ENCODE measurements at regions not wholly inside any gene's neighbourhood (a gene's known extent, or its start where the extent isn't known, plus 50 kb on each side); places are given as distances from the start of the nearest gene placed in this dataset.

DNA sequence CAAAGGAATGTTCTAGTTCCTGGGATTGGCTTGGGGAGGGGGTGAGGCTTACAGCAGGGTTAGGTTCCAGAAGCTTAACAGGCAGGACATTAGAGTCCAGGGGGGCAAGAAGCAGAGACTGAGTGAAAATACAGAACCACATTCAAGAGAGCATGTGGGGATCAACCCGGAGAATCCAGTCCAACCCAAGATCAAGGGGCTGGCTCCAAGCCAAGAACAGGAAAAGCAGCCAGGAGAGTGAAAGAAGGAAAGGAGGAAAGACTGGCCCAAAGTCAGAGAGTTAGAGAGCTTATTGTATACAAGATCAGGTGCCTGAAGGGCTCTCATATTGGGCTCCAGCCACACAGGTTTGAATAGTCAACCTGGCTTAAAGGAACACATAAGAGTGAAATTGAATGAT, 190.3 kb upstream of the CDKN3 start:
- intact Hi-C loops (cut with DNase I) = no loop called here
- no peaks in the 10 kb centered on the region for H3K9me3 ChIP-seq
- H3K27ac ChIP-seq = no peak overlapping the region
- H3K27me3 ChIP-seq = no peaks in the 10 kb centered on the region
- peaks cover 0 to 11% (median 0%) of the 10 kb centered on the region in 4 donors for H3K4me1 ChIP-seq
- no peak for DNase-seq
- no peak overlapping the region for H3K4me3 ChIP-seq
- 17 to 51% methylated on average over 1 of the region's 1 CpG for WGBS, 2 donors
- H3K36me3 ChIP-seq = no peaks in the 10 kb centered on the region
- no peak for TF ChIP-seq POLR2A (IDR thresholded peaks at IDR 0.05)
- no peak for TF ChIP-seq EP300 (IDR thresholded peaks at IDR 0.05)
- no peak for TF ChIP-seq POLR2AphosphoS5 (IDR thresholded peaks at IDR 0.05)
- TF ChIP-seq, protein P1, sequence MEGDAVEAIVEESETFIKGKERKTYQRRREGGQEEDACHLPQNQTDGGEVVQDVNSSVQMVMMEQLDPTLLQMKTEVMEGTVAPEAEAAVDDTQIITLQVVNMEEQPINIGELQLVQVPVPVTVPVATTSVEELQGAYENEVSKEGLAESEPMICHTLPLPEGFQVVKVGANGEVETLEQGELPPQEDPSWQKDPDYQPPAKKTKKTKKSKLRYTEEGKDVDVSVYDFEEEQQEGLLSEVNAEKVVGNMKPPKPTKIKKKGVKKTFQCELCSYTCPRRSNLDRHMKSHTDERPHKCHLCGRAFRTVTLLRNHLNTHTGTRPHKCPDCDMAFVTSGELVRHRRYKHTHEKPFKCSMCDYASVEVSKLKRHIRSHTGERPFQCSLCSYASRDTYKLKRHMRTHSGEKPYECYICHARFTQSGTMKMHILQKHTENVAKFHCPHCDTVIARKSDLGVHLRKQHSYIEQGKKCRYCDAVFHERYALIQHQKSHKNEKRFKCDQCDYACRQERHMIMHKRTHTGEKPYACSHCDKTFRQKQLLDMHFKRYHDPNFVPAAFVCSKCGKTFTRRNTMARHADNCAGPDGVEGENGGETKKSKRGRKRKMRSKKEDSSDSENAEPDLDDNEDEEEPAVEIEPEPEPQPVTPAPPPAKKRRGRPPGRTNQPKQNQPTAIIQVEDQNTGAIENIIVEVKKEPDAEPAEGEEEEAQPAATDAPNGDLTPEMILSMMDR (IDR thresholded peaks at IDR 0.05) = no peak

DNA sequence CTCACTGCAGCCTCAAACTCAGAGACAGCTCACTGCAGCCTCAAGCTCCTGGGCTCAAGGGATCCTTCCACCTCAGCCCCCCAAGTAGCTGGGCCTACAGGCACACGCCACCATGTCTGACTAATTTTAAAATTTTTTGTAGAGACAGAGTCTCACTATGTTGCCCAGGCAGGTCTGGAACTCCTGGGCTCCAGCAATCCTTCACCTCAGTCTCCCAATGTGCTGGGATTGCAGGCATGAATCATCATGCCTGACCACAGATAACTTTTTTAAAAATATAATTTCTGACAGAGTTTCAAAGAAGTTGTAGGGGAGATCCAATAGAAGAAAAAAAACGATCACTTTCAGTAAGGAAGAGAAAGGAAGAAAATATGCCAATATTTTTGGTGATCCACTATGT, 189.7 kb upstream of the CDKN3 start:
- Histone ChIP-seq H3K36me3 (no peaks in the 10 kb centered on the region), H3K27me3 (no peaks in the 10 kb centered on the region), H3K4me1 (peaks cover 0 to 11% (median 0%) of the 10 kb centered on the region in 4 donors), H3K9me3 (no peaks in the 10 kb centered on the region), H3K4me3 (no peak overlapping the region), H3K27ac (no peak overlapping the region)
- intact Hi-C loops (cut with DNase I) = no loop called here
- TF ChIP-seq, protein P1 (IDR thresholded peaks at IDR 0.05) = no peak
- no peak for TF ChIP-seq EP300 (IDR thresholded peaks at IDR 0.05)
- TF ChIP-seq POLR2AphosphoS5 (IDR thresholded peaks at IDR 0.05) = no peak
- TF ChIP-seq POLR2A (IDR thresholded peaks at IDR 0.05) = no peak
- no peak for DNase-seq
- 84 to 85% methylated on average over 2 of the region's 2 CpGs for WGBS, 2 donors

DNA sequence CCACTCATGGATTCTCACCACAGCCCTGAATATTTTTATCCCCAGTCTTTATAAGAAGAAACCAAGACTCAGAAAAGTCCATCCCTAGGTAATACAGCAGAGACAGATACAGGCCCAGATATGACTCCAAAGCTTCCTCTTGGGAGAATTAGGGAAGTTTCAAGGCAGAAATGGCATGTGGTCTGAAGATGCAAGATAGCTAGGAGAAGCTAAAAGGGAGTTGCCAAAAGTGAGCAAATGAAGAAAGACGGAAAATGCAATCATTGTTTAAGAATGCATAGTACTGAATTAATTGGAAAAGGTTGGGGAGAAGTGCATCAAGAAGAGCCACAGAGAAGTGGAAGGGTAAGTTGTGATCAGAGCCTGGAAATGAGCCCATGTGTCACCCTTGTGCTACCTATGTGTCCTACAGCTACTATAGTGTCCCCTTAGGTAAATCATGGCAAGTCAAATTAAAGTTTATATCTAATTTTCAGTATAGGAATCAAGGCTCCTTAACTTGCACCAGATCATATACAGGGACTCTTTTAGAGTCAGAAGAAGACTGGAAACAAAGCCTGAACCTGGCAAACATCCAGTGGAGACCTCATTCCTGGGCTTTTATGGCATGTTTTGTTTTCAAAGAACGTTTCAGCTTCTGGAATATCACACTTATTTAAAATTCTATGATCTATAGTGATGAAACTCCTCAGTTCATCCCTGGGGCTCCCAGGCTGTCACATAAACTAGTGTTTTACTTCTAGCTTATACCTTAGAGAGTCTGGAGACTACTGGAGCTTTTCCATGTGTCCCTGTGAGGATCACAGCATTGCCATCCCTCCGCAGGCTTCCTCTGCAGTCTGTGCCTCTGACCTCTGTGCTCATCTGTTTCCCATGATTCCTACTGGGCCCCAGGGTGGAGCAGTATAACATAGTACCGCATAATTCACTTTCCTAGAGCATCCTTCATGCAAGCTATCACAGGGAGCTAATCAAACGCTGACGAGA, 189.0 kb upstream of the CDKN3 start:
- Histone ChIP-seq H3K27ac (no peak overlapping the region), H3K4me3 (no peak overlapping the region), H3K36me3 (no peaks in the 10 kb centered on the region), H3K4me1 (peaks cover 0 to 11% (median 0%) of the 10 kb centered on the region in 4 donors), H3K27me3 (no peaks in the 10 kb centered on the region), H3K9me3 (no peaks in the 10 kb centered on the region)
- WGBS, 2 donors = 73 to 77% methylated on average over 6 of the region's 6 CpGs
- DNase-seq = no peak
- TF ChIP-seq EP300 (IDR thresholded peaks at IDR 0.05) (no peak), POLR2A (IDR thresholded peaks at IDR 0.05) (no peak), POLR2AphosphoS5 (IDR thresholded peaks at IDR 0.05) (no peak)
- TF ChIP-seq, protein P1 (IDR thresholded peaks at IDR 0.05) = no peak
- intact Hi-C loops (cut with DNase I) = no loop called here

DNA sequence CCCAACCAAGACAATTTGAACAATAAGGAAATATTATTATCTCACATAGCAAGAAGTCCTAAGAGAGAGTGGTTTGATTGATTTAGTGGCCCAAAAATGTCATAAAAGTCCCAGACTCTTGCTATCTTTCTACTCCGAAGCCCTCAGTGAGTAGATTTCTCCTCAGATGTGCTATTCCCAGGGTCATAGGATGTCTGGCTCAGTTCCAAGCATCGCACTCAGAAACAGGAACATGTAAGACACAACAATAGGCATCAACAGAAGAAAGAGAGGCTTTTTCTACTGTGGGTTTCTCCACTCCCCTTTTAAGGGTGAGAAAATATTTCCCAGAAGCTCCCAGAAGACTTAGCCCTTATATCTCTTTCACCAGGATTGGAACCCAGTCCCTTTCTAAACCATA, 188.1 kb upstream of the CDKN3 start:
- TF ChIP-seq POLR2AphosphoS5 (IDR thresholded peaks at IDR 0.05) = no peak
- no peak for TF ChIP-seq EP300 (IDR thresholded peaks at IDR 0.05)
- 31 to 40% methylated on average over 2 of the region's 2 CpGs for WGBS, 2 donors

DNA sequence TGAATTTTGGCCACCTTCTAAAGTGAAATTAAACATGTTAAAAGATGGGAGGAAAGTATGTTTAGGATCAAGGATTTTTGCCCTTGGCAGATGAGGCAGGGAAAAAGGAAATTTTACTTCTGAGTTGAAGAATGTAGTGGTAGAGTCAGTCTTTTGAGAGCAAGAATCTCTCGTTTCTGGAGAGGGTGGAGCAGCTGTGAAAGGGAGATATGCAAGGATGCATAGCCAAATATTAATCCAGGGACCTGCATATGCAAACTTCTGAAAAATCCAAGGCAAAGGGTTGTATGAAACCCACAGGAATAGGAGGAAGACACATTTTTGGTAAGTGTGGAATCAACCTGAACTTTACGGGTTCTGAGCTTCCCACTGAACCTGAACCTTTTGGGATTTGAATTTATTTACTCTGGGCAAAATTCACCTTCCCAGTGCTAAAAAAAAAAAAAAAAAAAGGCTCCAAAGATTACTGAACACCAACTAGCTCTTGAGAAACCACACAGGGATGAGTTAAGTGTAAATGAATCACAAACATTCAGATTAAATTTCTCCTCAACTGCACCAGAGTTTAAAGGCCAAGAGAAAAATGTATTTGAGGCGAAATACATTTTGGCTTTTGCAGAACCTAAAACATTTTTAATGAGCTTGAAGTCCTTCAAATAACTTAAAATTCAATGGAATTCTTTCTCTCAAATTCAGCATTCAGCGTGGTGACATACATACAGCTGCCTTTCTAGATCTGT, 187.1 kb upstream of the CDKN3 start:
- no peak overlapping the region for H3K4me3 ChIP-seq
- TF ChIP-seq POLR2A (IDR thresholded peaks at IDR 0.05) (no peak), POLR2AphosphoS5 (IDR thresholded peaks at IDR 0.05) (no peak)
- peaks cover 0 to 11% (median 0%) of the 10 kb centered on the region in 4 donors for H3K4me1 ChIP-seq
- 84 to 86% methylated on average over 4 of the region's 4 CpGs for WGBS, 2 donors
- H3K36me3 ChIP-seq = no peaks in the 10 kb centered on the region
- no peaks in the 10 kb centered on the region for H3K27me3 ChIP-seq
- intact Hi-C loops (cut with DNase I) = no loop called here
- H3K9me3 ChIP-seq = no peaks in the 10 kb centered on the region
- no peak overlapping the region for H3K27ac ChIP-seq
- DNase-seq = no peak

More for the DNA sequence above, 188.1 kb upstream of the CDKN3 start:
- no peaks in the 10 kb centered on the region for H3K9me3 ChIP-seq
- intact Hi-C loops (cut with DNase I) = no loop called here
- H3K4me3 ChIP-seq = no peak overlapping the region
- no peak for DNase-seq
- H3K4me1 ChIP-seq = peaks cover 0 to 11% (median 0%) of the 10 kb centered on the region in 4 donors
- no peak overlapping the region for H3K27ac ChIP-seq
- H3K27me3 ChIP-seq = no peaks in the 10 kb centered on the region
- no peaks in the 10 kb centered on the region for H3K36me3 ChIP-seq
